ENCODE measurements at regions not wholly inside any gene's neighbourhood (a gene's known extent, or its start where the extent isn't known, plus 50 kb on each side); places are given as distances from the start of the nearest gene placed in this dataset.

DNA sequence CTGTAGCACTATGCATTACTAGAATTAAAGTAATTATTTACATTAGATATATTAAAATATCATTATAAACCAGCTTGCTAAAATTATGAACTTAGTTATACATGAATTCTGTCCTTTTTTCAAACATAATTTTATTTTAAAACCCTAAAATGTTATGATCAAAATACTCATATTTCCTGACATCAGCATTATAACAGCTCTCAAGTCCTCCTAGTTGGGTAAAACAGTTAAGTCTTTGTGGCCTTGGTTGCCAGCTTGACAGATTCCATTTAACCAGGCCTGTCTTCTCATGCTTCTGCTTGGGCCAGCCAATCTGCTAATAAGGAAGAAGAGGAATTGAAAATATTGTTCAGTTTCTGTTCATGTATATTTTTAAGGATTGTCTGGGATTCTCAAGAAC is 147.9 kb upstream of the SLC35B3 start:
- DNase-seq (ENCODE audit: low spot score) (no peak), ATAC-seq (no peak)

DNA sequence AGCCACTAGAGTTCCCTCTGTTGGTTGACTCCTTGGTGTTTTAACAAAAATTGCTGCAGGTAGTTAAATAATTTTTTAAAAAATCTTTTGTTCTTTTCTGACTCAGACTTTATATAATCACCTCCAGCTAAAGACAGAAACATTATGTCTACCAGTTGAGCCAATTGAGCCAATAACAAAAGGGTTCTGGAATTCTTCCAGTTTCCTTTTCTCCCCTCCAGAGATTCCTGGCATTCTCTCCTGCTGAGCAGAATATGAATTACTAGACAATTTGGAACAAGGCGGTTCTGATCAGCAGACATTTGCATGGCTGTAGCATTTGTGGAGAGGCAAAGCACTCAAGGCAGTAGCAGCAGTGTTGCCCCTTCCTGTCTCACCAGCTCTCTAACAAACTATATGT is 144.0 kb upstream of the SLC35B3 start:
- no peak for ATAC-seq

DNA sequence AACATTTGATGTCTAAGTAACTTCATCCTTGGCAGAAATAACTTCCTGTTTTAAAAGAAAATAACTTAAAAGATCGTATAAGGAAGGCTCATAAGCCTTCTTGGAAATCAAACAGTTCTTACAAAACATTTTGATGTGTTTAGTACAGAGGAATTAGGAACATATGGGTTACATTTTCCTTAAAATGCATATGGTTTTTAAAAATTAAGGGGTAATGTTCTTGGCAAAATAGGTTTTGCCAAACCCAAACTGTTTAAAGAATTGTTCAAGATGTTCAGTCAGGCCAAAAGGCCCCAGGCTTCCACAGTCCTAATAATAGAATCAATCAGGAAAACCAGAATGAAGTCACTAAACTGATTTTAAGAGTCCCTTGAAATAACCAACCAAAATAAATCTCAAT is 142.7 kb upstream of the SLC35B3 start:
- DNase-seq (ENCODE audit: low spot score) (no peak), ATAC-seq (no peak)

More for the DNA sequence above, 144.0 kb upstream of the SLC35B3 start:
- no peak for DNase-seq (ENCODE audit: low spot score)

DNA sequence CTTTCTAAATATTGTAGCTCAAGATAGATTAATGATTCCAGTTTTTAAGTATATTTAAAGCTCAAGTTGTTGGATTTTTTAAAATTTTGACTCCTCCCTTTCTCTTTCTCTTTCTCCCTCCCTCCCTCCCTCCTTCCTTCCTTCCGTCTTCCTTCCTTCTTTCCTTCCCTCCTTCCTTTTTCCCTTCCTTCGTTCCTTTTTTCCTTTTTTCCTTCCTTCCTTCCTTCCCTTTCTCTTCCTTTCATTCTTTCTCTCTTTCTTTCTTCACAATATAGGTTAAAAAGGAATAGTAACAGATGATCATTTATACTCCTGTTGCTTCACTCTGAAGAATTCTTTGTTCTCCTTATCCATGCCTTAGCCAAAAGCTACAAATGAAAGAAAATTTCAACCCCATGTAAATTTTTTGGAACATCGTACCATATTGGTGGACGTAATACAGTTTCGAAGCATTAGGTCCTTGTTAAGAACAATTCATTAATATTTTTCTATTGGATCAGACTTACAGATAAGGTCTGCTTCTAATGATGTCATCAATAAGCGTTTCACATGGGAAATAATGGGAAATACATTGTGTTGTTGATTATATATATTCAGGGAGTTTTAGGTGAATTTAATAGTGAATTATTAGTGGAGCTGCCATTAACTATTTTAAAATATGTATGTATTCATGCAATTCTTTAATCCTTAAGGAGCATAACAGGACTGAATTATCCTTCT is 139.6 kb upstream of the SLC35B3 start:
- DNase-seq (ENCODE audit: low spot score) (no peak), ATAC-seq (no peak)

- DNase-seq (ENCODE audit: low spot score) (no peak), ATAC-seq (no peak)
Observed at GRCh38 chr6:8574311-8574710, 139.0 kb upstream of the SLC35B3 start.

DNA sequence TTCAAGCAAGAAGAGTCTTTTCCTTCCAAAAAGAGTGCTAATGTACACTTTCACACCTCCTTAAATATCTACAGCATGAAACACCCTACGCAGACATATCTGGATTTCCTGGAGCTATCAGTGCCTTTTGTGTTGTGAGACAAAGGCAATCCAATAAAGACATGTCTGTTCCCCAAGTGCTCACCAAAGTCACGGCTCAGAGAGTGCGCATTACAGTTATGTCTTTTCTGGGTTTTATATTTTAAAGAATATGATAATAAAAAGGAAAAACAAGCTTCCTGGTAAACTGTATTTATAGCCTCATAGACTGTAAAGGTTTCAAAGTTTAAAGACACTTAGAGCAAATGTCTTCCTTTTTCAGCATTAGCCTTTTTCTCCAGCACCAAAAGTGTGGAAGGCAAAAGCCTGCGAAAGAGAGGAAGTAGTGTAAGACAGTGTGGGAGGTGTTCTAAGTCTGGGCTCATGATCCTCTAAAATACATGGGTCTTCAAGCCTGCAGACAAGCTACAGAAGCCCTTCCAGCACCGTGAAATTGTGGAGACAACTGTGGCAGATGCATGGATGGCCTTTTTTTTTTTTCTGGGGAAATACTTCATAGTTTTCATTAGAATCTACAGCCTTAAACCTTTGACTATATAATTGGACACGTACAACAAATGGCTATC is 135.0 kb upstream of the SLC35B3 start:
- DNase-seq (ENCODE audit: low spot score) (no peak), ATAC-seq (no peak)

DNA sequence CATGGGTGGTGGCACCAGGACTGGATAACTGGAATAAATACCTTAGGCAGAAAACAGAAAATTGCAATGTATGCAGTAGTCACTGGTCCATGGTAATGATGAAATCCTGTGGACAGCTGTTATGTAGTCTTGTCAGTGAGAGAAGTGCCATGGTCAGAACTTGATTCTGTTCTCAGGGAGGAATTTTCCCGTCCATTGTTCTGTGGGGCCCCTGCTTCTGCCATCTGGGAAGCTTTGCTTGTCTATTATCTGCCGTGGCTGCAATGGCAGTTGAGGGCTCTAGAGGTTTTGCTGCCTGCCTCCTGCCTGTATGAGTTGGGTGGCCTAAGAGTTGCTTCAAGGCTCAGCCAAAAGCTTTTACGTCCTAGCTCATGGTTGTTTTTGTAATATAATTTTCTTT is 126.8 kb upstream of the SLC35B3 start:
- ATAC-seq = no peak

GRCh38 chr6:8558953-8559352 is 123.6 kb upstream of the SLC35B3 start:
- DNase-seq (ENCODE audit: low spot score) = no peak
- ATAC-seq = no peak

More for the DNA sequence above, 126.8 kb upstream of the SLC35B3 start:
- DNase-seq (ENCODE audit: low spot score) = no peak

DNA sequence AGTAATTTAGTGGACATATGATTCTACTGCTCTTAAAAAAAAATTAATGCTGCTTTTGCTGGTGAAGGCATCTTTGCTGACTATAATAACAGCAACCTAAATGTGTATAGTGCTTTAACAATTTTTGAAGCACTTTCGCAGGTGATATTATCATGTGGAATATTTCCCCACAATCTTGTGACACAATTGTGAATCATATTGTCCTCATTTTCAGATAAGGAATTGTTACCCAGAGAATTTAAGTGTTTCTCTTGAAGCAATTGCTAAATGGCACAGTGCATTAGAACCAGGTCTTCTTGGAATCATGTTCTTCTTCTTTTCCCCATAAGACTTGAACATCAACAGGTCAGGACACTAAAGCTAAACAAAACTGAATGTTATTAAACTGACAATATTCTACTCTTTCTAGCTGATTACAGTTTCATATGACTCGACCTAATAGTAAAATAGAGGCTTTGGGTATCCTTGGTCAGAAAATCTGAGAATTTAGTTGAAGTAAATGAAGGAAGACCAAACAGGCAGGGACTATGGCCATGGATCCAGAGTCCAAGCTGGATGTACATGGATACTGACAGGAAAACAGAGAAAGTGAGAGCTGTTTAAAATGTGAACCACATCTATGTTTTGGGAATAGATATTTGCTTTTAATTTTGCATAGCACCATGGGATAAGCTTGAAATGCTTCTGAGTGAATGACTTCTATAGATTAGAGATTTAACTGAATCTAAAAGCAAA is 121.8 kb upstream of the SLC35B3 start:
- DNase-seq (ENCODE audit: low spot score) (no peak), ATAC-seq (peak; percentile 49)

DNA sequence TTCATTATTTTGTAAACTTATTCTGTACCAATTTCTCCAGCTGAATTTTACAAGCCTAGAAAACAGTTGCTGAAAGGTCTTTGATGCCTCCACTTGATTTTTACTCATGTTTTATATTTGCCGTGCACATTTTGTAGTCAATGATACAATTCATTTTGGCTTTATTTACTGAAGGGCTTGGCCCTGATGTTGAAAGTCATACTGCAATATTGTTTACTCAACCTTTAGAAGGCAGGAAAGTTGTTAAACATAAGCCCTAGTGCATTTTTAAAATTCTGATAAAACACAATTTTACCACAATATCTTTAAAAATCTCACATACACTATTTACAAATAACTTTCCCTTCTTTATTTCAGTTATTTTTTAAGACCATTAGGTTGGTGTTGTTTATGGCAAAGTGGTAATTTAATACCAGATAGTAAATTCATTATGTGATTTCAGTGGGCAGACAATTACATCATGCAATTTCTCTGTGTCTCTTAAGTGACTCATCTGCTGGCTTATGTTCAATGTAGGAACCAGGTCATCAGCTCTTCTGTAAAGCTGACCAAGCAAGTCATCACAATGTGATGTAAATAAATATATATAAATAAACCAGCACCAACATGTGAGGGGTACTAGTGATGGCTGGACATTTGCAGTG is 121.1 kb upstream of the SLC35B3 start:
- peak; percentile 86 for ATAC-seq

DNA sequence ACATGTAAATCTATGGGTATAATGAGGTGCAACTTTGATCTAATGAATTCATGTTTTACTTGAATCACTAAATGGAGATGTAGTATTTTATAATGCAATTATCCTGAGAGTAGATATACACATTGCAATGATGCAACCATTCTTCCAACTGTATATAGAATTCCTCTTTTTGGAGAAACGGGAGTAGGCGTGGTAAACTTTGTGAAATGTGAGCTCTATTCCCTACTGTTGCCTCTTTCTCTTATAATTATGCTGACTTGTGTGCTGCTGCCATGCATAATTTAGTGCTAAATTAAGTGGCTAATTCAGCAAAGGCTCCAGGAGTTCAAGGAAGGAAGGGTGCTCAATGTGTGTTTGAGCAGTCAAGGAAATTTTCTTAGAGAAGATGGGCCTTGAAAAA is 116.6 kb upstream of the SLC35B3 start:
- ATAC-seq (no peak), DNase-seq (ENCODE audit: low spot score) (no peak)

More for the DNA sequence above, 121.1 kb upstream of the SLC35B3 start:
- DNase-seq (ENCODE audit: low spot score) = no peak

DNA sequence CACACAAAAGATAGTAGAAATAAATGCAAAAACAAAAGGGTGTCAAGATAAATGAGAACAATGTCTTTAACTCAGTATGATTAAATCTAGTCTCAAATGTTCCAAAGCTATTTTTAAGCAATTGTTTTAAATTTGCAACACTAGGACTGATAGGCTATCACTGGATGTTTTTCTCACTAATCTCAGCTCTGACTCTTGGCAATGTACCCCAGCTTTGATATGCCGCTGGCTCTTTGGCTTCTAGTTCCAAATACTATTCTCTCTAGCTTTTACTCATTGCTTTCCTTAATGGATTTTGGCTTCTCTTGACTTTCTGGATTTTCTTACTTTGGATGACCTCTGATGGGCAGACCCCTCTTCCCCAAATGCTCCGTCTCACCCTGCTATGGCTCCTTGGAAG is 116.0 kb upstream of the SLC35B3 start:
- ATAC-seq = peak; percentile 74
- DNase-seq (ENCODE audit: low spot score) = peak; percentile 69

DNA sequence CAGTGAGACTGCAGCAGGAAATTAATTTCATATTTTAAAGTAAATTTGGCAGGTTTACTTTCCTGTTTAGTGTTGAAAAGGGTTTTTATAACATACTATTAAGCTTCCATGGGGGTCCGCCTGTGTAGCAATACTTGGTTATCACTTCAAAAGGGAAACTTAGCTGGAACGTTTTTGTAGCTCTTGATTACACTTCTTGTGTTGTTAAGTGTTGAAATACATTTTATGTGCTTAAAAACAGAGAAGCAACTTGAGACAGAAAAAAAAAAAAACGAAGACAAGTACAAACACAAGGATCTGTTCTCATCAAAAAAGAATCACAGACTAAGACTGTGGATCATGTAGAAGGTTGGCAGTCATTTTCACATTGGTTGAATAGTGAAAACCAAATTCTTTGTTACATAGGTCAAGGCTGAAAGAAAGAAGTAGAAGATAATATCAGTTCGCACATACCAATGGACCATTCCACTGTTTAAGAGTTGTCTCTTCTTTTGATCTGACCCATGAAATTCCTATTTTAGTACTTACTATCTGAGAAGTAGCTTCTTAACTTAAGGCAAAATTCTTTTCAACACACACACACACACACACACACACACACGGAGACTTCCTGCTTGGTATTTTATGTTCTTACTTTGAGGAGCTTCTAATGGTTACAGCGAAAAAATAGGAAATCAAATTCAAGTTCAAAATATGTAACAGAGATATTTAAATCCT is 113.9 kb upstream of the SLC35B3 start:
- ATAC-seq (no peak), DNase-seq (ENCODE audit: low spot score) (no peak)

- ATAC-seq (no peak), DNase-seq (ENCODE audit: low spot score) (no peak)
Observed at GRCh38 chr6:8546496-8546895, 111.2 kb upstream of the SLC35B3 start.

DNA sequence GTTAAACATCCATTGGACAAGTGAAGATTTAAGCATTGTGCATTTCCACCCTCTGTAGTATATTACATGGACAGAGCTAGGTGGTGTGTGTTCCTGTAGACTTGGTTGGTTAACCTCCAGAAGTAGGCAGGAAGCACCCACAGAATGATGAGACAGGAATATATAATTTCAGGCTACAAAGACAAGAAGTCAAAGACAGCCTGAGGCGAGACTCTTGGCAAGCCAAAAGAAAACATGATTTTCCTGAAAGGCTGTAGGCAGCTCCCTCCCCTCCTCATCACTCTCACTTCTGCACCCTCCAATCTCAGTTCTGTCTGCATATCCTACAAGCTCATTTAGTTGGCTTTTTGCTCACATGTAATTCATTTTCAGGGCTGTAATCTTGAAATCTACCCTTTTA is 110.0 kb upstream of the SLC35B3 start:
- DNase-seq (ENCODE audit: low spot score) = no peak
- ATAC-seq = no peak

GRCh38 chr6:8543714-8544113 is 108.4 kb upstream of the SLC35B3 start:
- DNase-seq (ENCODE audit: low spot score) (no peak), ATAC-seq (no peak)

DNA sequence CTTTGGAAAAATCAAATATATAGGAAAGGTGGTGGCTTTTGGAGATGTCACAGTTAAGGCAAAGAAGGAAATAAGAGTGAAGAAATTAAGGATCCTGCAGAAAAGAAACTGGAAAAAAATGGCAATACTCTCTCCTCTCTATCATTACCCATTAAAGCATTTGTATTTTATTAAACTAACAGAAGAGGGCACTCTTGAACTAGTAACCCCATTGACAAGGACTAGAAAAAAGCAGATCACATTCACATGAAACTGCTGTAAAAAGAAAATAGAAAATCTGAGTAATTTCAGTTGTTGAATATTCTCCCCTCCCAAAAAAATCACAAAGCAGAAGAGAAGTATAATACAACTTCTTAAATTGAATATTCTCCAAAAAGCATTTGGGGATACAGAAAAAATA is 104.1 kb upstream of the SLC35B3 start:
- DNase-seq (ENCODE audit: low spot score) (no peak), ATAC-seq (peak; percentile 97)

DNA sequence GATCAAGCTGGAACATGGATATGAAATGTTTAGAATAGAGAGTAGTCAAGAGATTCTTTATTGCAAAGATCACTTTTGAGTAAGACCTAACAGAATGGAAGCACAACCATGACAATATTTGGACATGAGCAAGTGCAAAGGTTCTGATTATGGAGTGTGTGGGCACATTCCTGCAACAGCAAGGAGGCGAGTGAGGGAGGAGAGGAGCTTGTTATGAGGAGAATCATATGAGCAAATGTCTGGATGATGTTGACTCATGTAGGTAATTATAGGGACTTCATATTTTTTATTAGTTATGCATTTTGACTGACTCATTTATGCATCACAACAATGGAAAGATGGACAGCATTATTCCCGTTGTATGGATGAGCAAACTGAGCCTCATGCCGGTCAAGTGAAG is 100.8 kb upstream of the SLC35B3 start:
- DNase-seq (ENCODE audit: low spot score) = no peak
- ATAC-seq = no peak

- no peak for ATAC-seq
- no peak for DNase-seq (ENCODE audit: low spot score)
Observed at GRCh38 chr6:8535519-8535918, 100.2 kb upstream of the SLC35B3 start.

GRCh38 chr6:8530785-8531435 is 95.6 kb upstream of the SLC35B3 start:
- ATAC-seq = no peak
- DNase-seq (ENCODE audit: low spot score) = no peak
